H1 (cell line): ENCODE measurements at regions not wholly inside any gene's neighbourhood (a gene's known extent, or its start where the extent isn't known, plus 50 kb on each side); places are given as distances from the start of the nearest gene placed in this dataset.

ENCODE experiments used
- BRCA1 ChIP-seq: IDR thresholded peaks from 2 replicates; pipeline ENCODE4 v1.6.1; 2012; ENCODE audit warnings: low read depth, low read length, improper control_type of control experiment
- EZH2 ChIP-seq: fragments of 200-600 bp; sonication (generic); IDR thresholded peaks from 2 replicates; pipeline ENCODE4 v1.7.1; 2012; ENCODE audit warnings: low read depth, mild to moderate bottlenecking, moderate library complexity, low read length, inconsistent platforms; ENCODE audit not compliant: severe bottlenecking

- no peak for TF ChIP-seq BRCA1
- TF ChIP-seq EZH2 = no peak
Measured at GRCh38 chr3:46082021-46082420, 54.7 kb upstream of the XCR1 start (continued).
